GM19043 (cell line): ENCODE measurements at regions not wholly inside any gene's neighbourhood (a gene's known extent, or its start where the extent isn't known, plus 50 kb on each side); places are given as distances from the start of the nearest gene placed in this dataset.

Experiments used
- ATAC-seq: cut with Tn5 transposase; IDR thresholded peaks from one replicate; pipeline ENCODE4 v1.9.1; 2021; ENCODE audit warnings: low read depth; ENCODE audit not compliant: unreplicated experiment

DNA sequence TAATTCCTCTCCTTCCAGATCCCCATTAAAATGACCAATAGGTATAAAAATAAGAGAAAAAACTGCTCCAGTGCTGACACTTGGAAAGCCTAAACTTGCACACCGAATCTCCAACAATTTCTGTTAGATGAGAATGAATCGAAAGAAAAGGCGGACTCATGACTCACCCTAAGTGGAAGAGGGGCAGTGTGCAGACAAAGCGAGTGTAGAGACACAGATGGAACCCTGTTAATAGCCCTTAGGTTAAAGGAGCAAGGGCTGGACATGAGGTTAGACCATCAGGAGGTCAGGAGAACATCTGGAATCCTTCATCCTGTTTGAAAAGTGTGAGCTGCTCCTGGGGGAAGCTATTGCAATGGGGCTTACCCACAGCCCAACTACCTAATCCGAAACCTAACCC is 103.4 kb upstream of the GLI3 start:
- no peak for ATAC-seq

DNA sequence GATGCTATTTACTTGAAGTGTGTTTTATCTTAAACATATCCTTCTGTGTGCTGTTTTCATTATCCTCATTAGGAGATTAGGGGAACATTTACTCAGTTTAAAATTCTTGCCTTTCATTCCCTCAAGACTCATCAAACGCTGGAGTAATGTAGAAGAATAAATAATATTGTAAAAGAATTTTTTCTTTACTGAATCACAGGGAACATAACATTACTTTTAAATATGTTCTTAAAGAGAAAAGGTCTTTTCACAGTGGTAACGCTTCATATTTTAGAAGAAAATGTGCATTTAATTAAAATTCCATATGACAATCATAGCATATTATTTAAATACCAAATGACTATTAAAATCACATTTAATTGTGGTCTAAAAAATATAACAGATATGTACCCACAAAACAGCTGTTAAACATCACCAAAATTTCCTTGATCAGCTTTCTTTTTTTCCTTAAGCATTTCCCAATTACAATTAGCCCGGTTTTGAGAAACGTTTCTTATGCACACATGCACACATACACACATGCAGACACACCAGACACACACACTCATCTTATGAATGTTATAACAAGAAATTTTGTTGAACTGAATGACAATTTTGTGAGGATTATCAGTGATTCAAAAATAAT is 102.0 kb upstream of the GLI3 start:
- ATAC-seq = no peak

GRCh38 chr7:42338231-42338915 is 101.4 kb upstream of the GLI3 start:
- no peak for ATAC-seq

DNA sequence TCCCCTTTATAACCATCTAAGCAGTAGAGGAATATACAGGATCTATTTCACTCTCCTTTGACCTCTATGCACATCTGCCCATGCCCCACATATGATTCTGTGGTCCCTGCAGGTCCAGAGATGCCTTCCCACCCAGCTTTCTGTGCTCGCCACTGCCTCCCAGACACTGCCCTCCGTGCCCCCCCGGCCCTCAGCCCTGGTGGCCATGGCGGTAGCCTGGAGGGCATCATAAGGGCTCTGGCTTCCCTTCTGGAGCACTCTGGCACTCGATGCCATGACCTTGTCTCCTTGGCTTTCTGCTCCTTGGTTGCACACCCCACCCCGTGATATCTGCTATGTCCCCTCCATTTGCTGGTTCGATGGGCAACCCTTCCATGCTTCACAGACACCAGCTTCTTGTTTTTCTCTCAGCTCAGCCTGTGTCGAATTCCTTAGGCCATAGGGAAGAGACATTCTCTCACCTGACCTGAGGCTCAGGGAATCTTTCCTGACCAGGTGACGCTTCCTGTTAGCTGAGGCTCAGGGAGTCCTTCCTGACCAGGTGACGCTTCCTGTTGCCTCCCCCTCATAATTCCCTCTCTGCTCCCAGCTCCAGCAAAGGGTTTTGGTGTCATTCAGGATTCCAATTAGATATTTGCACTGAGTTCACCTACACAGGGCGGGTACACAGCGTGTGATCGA is 100.4 kb upstream of the GLI3 start:
- no peak for ATAC-seq

DNA sequence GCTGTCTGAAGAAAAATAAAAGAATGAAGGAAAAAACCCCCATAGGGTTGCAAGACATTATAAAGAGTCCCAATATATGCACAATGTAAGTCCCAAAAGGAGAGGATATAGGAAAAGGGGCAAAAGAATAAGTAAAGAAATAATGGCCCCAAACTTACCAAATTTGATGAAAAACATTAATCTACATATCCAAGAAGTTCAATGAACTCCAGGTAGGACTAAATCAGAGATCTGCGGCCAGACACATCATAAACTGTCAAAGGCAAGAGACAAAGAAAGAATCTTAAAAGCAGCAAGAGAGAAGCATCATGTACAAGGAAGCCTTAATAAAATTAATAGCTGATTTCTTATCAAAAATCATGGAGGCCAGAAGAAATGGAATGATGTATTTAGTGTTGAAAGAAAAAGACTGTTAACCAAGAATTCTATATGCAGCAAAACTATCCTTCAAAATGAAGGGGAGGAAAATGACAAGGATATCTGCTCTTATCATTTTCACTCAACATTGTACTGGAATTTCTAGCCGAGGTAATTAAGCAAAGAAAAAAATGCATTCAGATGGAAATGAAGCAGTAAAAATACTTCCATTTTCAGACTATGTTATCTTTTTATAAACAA is 95.7 kb upstream of the GLI3 start:
- ATAC-seq = no peak

- no peak for ATAC-seq
These were observed 82.6 kb upstream of the GLI3 start for GRCh38 chr7:42319631-42320030.

GRCh38 chr7:42315631-42316030 is 78.6 kb upstream of the GLI3 start:
- ATAC-seq = no peak

DNA sequence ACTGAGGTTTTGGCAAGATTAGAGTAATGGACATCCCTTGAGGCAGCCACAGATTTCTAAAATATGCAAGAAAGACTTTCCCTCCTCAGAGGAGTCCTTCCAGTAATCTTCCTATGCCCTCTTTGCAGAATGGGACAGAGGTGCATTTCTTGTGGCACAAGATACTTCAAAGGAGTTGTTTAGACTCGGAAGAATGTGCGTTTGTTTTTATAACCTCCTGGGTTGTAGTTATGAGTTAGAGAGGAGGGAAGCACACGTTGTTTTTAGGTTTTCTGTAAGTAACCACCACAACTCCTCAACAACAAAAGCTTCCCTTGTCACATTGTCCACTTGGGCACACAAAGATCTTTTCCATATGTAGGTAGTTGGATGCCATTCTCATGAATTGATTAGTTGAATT is 78.1 kb upstream of the GLI3 start:
- ATAC-seq = no peak

GRCh38 chr7:42314696-42315095 is 77.7 kb upstream of the GLI3 start:
- ATAC-seq = no peak

- no peak for ATAC-seq
These were observed 74.2 kb upstream of the GLI3 start for GRCh38 chr7:42311195-42311594.

DNA sequence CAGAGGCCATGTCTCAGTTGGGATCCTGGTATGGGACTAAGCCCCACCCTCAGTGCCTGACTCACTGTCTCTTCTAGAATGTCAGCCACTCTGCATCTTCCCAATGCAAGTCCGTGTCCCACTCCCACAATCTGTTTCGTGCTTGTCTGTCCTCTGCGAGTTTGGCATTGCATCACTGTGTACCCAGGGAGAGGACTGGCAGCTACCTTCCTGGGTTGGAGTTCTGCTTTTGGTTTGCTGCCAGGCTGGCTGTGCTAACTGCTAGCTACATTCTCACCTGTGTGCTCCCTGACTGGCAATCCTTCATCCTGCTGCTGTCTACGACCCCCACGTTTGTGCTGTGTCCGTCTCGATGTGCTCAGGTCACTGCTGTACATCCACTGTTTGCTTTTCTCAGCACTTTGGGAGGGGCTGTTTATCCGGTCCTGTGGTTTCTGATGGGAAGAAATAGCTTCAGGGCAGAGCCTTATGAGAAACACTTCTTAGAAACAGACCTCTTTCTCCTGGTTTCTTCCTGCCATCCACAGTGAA is 56.0 kb upstream of the GLI3 start:
- no peak for ATAC-seq

- ATAC-seq = no peak
These were observed 52.5 kb upstream of the GLI3 start for GRCh38 chr7:42289473-42289872.
